Epithelial cell of proximal tubule (primary cell): ENCODE measurements at regions not wholly inside any gene's neighbourhood (a gene's known extent, or its start where the extent isn't known, plus 50 kb on each side); places are given as distances from the start of the nearest gene placed in this dataset.
"Not testable (repeated sequence)": the region's sequence is repeated elsewhere in the genome, so short reads cannot be mapped to it uniquely, and the experiment has no call there.

Experiments used
- DNase-seq: peaks from one replicate; pipeline ENCODE4 v3.0.0-alpha.2; 2011; ENCODE audit warnings: low read depth
- H3K4me3 ChIP-seq: 2 replicates; pipeline ENCODE4 v1.5.1; 2011; ENCODE audit warnings: low read depth, mild to moderate bottlenecking, low read length
- TF ChIP-seq, protein P1 (sequence below): conservative IDR thresholded peaks from 2 replicates; pipeline ENCODE4 v1.5.1; 2012; ENCODE audit warnings: low read depth, mild to moderate bottlenecking, low read length

DNA sequence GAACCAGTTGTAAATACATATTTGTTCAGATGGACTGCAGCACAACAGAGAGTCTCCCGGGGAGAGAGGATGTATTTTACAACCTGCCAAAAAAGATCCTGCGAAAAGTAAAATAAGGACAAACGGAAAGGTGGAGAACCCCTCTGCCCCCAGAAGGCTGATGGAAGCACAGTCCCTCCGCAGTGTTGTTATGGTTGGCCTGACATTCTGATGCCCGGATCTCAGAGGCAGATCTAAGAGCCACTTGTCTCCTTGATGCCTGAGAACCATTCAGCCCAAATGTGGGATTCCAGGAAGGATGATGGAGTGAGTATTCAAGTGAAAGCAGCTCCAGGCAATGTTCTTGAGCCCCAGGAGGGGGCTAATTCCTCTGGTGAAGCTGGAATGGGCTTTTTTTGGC lies 458.7 kb downstream of the ZNF536 start:
- H3K4me3 ChIP-seq: no peak overlapping the region
- TF ChIP-seq, protein P1, sequence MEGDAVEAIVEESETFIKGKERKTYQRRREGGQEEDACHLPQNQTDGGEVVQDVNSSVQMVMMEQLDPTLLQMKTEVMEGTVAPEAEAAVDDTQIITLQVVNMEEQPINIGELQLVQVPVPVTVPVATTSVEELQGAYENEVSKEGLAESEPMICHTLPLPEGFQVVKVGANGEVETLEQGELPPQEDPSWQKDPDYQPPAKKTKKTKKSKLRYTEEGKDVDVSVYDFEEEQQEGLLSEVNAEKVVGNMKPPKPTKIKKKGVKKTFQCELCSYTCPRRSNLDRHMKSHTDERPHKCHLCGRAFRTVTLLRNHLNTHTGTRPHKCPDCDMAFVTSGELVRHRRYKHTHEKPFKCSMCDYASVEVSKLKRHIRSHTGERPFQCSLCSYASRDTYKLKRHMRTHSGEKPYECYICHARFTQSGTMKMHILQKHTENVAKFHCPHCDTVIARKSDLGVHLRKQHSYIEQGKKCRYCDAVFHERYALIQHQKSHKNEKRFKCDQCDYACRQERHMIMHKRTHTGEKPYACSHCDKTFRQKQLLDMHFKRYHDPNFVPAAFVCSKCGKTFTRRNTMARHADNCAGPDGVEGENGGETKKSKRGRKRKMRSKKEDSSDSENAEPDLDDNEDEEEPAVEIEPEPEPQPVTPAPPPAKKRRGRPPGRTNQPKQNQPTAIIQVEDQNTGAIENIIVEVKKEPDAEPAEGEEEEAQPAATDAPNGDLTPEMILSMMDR: no peak
- no peak for DNase-seq

DNA sequence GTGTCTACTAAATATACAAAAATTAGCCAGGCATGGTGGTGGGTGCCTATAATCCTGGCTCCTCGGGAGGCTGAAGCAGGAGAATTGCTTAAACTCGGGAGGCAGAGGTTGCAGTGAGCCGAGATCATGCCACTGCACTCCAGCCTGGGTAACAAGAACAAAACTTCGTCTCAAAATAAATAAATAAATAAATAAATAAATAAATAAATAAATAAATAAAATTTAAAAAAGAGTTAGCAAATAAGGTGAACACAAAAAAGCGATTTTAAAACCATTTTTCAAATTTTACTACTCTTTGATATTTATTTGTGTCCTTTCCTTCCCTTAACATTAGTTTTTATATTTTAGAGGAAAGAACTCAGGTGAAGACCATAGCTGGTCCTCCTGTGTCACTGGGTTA lies 453.3 kb downstream of the ZNF536 start:
- H3K4me3 ChIP-seq, DNase-seq: not testable (repeated sequence)

DNA sequence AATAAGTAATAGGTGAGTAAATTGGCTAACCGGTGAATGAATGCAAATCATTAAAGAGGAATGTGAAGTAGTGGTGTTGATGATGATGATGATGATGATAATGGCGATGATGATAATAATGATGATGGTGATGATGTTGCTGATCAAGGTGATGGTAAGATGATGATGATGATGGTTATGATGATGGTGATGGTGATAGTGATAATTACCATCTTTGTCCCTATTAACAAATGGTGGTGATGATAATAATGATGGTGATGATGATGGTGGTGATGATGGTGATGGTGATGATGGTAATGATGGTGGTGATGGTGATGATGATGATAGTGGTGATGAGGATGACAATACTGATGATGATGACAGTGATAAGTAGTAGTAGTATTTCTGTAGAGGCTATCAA lies 452.6 kb downstream of the ZNF536 start:
- no peak for DNase-seq
- no peak overlapping the region for H3K4me3 ChIP-seq
- TF ChIP-seq, protein P1: no peak

DNA sequence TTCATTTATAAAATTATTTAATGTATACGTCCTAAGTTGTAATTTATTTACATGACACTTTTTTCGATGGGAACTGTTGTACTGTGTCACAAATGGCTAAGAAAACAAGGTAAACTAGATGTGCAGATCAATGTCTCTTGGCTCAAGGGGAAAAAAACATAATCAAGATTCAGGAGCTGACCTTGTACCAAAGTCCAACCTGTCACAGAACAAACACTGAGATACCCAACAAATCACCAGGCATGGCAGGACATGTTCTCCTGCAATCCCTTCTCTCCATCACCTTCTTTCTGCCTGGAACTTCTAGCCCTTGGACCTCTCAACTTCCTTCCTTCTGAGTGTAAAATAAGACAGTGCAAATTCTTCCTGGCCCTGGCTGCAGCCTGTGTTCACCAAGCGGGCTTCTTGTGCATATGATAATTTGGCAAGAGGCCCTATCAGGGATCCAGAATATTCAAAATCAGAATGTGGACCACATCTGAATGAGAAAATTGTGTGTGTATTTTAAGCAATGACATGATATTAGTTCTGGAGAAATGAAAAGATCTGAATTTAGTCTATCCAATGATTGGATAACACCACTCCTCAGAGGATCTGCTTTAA lies 445.9 kb downstream of the ZNF536 start:
- no peak for DNase-seq
- no peak overlapping the region for H3K4me3 ChIP-seq
- TF ChIP-seq, protein P1: no peak

DNA sequence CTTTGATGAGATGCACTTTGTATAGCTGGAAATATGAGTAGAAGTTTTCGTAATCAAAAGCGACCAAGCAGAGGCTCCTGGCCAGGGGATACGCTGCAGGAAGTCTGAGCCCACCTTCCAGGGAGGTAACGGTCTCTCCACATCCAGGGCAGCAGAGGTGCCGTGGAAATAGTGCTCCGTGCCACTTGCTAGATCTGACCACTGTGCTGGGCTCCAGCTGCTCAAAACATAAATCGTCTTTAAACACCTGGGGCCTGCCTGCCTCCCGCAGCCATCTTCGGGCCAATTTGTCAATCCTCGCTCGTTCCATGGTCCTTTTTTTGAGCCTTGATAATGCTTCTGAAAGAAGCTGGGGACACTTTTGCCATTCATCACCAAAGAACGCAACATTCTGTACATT lies 445.0 kb downstream of the ZNF536 start:
- DNase-seq: no peak
- H3K4me3 ChIP-seq: no peak overlapping the region
- TF ChIP-seq, protein P1: no peak

DNA sequence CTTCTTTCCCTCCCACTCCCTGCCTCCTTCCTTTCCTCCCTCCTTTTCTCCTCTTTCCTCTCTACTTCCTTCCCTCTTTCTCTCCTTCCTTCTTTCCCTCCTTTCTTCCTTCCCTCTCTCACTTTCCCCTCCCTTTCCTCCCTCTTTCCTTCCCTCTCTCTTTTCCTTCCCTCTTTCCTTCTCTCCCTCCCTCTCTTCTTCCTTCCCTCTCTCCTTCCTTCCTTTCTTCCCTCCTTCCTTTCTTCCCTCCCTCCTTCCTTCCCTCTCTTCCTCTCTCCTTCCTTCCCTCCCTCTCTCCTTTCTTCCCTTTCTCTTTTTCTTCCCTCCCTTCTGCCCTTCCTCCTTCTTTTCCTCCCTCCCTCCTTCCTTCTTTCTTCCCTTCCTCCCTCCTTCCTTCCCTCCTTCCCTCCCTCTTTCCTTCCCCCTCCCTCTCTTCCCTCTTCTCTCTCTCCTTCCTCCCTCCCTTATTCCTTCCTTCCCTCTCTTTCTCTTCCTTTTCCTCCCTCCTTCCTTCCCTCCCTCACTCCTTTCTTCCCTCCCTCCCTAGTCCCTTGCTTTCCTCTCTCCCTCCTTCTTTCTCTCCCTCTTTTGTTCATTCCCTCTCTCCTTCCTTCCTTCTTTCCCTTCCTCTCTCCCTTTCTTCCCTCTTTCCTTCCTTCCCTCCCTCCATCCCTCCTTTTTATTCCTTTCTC lies 443.9 kb downstream of the ZNF536 start:
- no peak for DNase-seq
- TF ChIP-seq, protein P1: no peak
- no peak overlapping the region for H3K4me3 ChIP-seq

DNA sequence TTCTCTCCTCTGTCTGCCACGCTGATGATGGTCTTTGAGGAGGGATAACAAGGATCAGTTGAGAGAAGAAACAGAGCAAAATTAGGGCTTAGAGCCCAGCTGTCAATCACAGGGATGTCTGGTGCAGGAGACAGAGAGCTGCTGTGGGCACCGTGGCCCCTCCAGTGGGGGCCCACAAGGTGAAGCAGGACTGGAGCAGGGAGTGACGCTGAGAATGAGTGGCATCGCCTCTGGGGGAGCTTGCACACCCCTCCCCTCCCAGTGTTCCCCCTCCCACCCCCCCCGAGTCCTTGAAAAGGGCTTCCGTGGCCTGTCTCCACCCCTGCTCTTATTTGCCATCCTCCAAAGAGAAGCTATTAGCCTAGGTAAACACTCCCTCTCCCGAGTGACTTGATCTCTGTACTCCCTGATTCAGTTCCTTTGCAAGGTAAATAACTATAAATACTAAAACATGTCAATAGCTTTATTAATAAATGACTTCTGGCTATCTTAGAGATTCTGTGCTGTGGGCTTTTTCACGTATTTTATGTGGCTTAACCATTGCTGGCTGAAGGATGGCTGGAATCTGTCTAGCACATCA lies 440.0 kb downstream of the ZNF536 start:
- H3K4me3 ChIP-seq: no peak overlapping the region
- TF ChIP-seq, protein P1: no peak
- no peak for DNase-seq
